Ovary (tissue), 1 donor: ENCODE measurements at regions not wholly inside any gene's neighbourhood (a gene's known extent, or its start where the extent isn't known, plus 50 kb on each side); places are given as distances from the start of the nearest gene placed in this dataset.

Source experiments
- EP300 ChIP-seq: sonication (generic); formaldehyde crosslinking; IDR thresholded peaks from one replicate; pipeline ENCODE4 v1.6.1; 2017; ENCODE audit warnings: antibody characterized with exemption
- POLR2A ChIP-seq: fragments of 450-650 bp; IDR thresholded peaks from one replicate; pipeline ENCODE4 v1.6.1; 2017; ENCODE audit warnings: antibody characterized with exemption, mild to moderate bottlenecking, moderate library complexity

DNA sequence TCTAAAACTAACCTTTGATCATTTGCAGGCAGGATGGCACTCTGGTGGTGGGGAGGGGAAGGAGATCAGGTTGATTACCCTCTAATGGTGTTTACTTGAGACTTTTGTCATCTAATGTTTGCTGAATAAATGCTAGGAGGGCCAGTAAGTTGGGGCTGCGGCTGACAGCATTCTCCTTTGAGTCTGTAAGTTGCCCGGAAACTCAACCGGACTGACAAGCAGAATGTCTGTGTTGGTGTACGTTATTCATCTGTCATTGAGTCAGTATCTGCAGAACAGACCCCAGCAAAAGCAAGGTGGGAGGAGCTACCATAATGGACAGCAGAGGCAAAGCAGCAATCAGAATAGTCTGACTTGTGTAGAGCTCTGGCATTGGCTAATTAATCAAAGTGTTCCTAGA is 1210.6 kb upstream of the PABPC4L start:
- no peak for TF ChIP-seq POLR2A
- no peak for TF ChIP-seq EP300
